AG04450 (cell line): ENCODE measurements at regions not wholly inside any gene's neighbourhood (a gene's known extent, or its start where the extent isn't known, plus 50 kb on each side); places are given as distances from the start of the nearest gene placed in this dataset.

ENCODE experiments used
- CTCF ChIA-PET: fragments of 300-600, 350-600 bp; formaldehyde crosslinking; extraction: SDS; loops from one replicate; lab custom pipeline; 2022; ENCODE audit warnings: antibody characterized with exemption, inconsistent platforms; lab: Charles Lee
- POLR2A ChIA-PET: fragments of 350-600 bp; formaldehyde crosslinking; extraction: SDS; loops from one replicate; lab custom pipeline; 2021; ENCODE audit warnings: antibody characterized with exemption, inconsistent platforms; lab: Yijun Ruan, JAX
- DNase-seq: peaks from one replicate; pipeline ENCODE4 v3.0.0-alpha.2; 2011; ENCODE audit warnings: low read depth, low spot score
- H3K27ac ChIP-seq: one replicate; pipeline ENCODE4 v1.5.1; 2012; ENCODE audit warnings: low read depth, low read length, control low read depth
- H3K27me3 ChIP-seq: one replicate; pipeline ENCODE4 v1.6.0; 2012; ENCODE audit warnings: low read length; ENCODE audit not compliant: control insufficient read depth, insufficient read depth
- H3K4me3 ChIP-seq: 2 replicates; pipeline ENCODE4 v1.5.1; 2011; ENCODE audit warnings: mild to moderate bottlenecking, low read depth, low read length, control low read depth
- H3K9me3 ChIP-seq: 2 replicates; pipeline ENCODE4 v1.5.1; 2012; ENCODE audit warnings: low read length; ENCODE audit not compliant: control insufficient read depth, insufficient read depth
- CTCF ChIP-seq: IDR thresholded peaks from 2 replicates; pipeline ENCODE4 v1.5.1; 2011; ENCODE audit warnings: low read depth, low read length, control low read depth, inconsistent platforms

DNA sequence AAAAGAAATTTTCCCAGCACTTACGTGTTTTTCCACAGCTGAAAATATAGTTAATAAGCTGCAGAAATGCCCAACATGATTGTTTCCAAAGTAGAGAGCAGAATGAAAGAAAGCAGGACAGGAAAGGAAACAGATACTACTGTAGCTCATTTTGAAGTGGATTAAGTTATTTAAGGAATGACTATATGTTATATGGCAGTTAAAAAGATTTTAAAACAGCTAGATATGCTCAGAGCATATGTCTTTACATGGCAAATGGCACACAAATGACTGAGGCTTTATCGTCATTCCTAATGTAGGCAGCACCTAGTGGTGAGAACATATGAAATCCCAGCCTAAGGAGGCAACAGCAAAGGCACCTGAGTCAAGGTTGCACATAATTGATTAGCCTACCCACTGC is 106.6 kb upstream of the SEMA6D start:
- no peaks in the 10 kb centered on the region for H3K9me3 ChIP-seq
- no peak for DNase-seq
- H3K4me3 ChIP-seq = no peak overlapping the region
- H3K27me3 ChIP-seq = no peaks in the 10 kb centered on the region
- no peak overlapping the region for H3K27ac ChIP-seq
- ChIA-PET CTCF (no interaction called here), POLR2A (no interaction called here)
- TF ChIP-seq CTCF = no peak

DNA sequence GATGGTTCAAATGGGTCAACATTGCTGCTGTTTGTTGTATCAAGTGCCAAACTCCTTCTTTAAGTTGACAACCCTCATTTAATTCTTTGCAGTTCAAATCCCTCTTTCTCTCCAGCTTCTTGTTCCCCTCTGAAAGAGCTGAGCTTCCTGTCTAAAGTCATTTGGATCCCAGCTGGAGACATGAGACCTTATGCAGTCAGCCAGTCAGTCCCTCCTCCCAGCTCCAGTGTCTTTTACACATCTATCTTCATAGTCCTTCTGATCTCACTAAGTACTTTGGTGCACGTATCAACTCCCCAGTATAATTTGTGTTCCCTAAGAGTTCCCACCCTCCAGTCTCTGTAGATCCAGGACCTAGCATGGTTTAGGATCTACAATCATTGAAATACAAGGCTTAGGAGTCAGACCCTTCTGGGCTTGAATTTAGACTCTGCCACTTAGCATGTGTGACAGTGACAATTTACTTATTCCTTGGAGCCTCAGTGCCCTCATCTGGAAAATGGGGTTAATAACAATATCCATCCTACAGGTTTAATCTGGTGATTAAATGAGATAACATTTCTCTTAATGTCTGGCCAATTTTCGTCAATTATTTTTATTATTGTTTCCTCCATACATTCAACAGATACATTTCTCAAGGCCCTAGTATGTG is 102.8 kb upstream of the SEMA6D start:
- DNase-seq = no peak
- Histone ChIP-seq H3K9me3 (no peaks in the 10 kb centered on the region), H3K27me3 (no peaks in the 10 kb centered on the region), H3K4me3 (no peak overlapping the region), H3K27ac (no peak overlapping the region)
- no peak for TF ChIP-seq CTCF
- POLR2A ChIA-PET = no interaction called here
- CTCF ChIA-PET = no interaction called here

- CTCF ChIA-PET = no interaction called here
Observed at GRCh38 chr15:47616876-47617275, 100.4 kb upstream of the SEMA6D start.

DNA sequence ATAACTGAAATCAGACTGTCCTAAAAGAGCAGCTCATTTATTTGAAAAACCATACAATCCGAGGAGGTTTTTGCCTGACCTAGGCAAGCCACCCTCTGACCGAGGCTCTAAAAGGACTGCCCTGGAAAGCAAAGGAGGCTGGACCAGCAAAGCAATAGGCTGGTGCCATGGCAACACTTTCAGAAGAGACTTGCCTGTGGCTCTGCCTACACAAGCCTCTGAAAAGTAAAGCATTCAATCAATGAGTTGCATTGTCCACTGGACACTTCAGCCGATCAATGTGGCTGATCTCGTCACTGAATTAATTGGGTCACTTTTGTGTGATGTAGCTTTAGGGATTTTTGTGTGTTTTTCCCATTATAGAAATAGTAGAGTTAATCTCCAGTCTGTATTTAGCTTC is 99.1 kb upstream of the SEMA6D start:
- Histone ChIP-seq H3K9me3 (no peaks in the 10 kb centered on the region), H3K27me3 (no peaks in the 10 kb centered on the region), H3K4me3 (no peak overlapping the region), H3K27ac (no peak overlapping the region)
- CTCF ChIA-PET = no interaction called here
- no peak for DNase-seq
- no peak for TF ChIP-seq CTCF
- POLR2A ChIA-PET = no interaction called here

More at GRCh38 chr15:47616876-47617275, 100.4 kb upstream of the SEMA6D start:
- Histone ChIP-seq H3K27me3 (no peaks in the 10 kb centered on the region), H3K9me3 (no peaks in the 10 kb centered on the region), H3K4me3 (no peak overlapping the region), H3K27ac (no peak overlapping the region)
- no peak for TF ChIP-seq CTCF
- POLR2A ChIA-PET = no interaction called here
- no peak for DNase-seq

- DNase-seq = no peak
- Histone ChIP-seq H3K9me3 (no peaks in the 10 kb centered on the region), H3K4me3 (no peak overlapping the region), H3K27me3 (no peaks in the 10 kb centered on the region), H3K27ac (no peak overlapping the region)
- ChIA-PET CTCF (interaction anchor here (0.5 kb wide), 1 partner anchor 1649 kb away, joined by 3 read pairs; no protein-coding TSS in a partner anchor), POLR2A (no interaction called here)
- no peak for TF ChIP-seq CTCF
Observed at GRCh38 chr15:47620960-47621681, 96.2 kb upstream of the SEMA6D start.
